ENCODE measurements at regions not wholly inside any gene's neighbourhood (a gene's known extent, or its start where the extent isn't known, plus 50 kb on each side); places are given as distances from the start of the nearest gene placed in this dataset.
"Not testable (repeated sequence)": the region's sequence is repeated elsewhere in the genome, so short reads cannot be mapped to it uniquely, and the experiment has no call there.

GRCh38 chr2:145909766-145910165 is 1389.8 kb upstream of the ZEB2 start:
- H3K9me3 ChIP-seq (ENCODE audit: low read depth, low read length) = no peaks in the 10 kb centered on the region
- no peak overlapping the region for H3K4me3 ChIP-seq (ENCODE audit: low read length)
- H3K4me1 ChIP-seq (ENCODE audit: insufficient read depth, low read length) = no peaks in the 10 kb centered on the region
- H3K27me3 ChIP-seq (ENCODE audit: insufficient read depth, low read length) = no peaks in the 10 kb centered on the region

- no peaks in the 10 kb centered on the region for H3K27me3 ChIP-seq (ENCODE audit: insufficient read depth, low read length)
- H3K9me3 ChIP-seq (ENCODE audit: low read depth, low read length) = no peaks in the 10 kb centered on the region
- no peaks in the 10 kb centered on the region for H3K4me1 ChIP-seq (ENCODE audit: insufficient read depth, low read length)
- no peak overlapping the region for H3K4me3 ChIP-seq (ENCODE audit: low read length)
Observed at GRCh38 chr2:145909175-145909755, 1389.3 kb upstream of the ZEB2 start.

- Histone ChIP-seq H3K4me1 (ENCODE audit: insufficient read depth, low read length) (no peaks in the 10 kb centered on the region), H3K27me3 (ENCODE audit: insufficient read depth, low read length) (no peaks in the 10 kb centered on the region), H3K4me3 (ENCODE audit: low read length) (no peak overlapping the region), H3K9me3 (ENCODE audit: low read depth, low read length) (no peaks in the 10 kb centered on the region)
Observed at GRCh38 chr2:145906354-145906753, 1386.4 kb upstream of the ZEB2 start.

- H3K4me3 ChIP-seq (ENCODE audit: low read length) = no peak overlapping the region
- H3K4me1 ChIP-seq (ENCODE audit: insufficient read depth, low read length) = no peaks in the 10 kb centered on the region
- no peaks in the 10 kb centered on the region for H3K27me3 ChIP-seq (ENCODE audit: insufficient read depth, low read length)
- no peaks in the 10 kb centered on the region for H3K9me3 ChIP-seq (ENCODE audit: low read depth, low read length)
Observed at GRCh38 chr2:145905371-145905770, 1385.5 kb upstream of the ZEB2 start.

DNA sequence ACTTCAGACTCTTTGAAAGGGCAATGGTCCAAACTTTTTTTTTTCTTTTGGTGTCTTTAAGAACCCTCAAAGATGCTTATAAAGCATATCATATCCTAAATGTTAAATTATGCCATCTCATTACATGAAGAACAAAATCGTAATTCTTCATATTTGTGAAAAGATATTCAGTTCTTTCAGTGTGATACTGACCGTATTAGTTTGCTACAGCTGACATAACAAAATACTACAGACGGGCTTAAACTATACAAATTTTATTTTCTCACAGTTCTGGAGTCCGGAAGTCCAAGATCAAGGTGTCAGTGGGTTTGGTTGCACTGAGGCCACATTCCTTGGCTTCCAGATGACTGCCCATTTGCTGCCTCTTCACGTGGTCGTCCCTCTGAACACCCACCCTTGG is 1377.2 kb upstream of the ZEB2 start:
- no peak overlapping the region for H3K4me3 ChIP-seq (ENCODE audit: low read length)
- no peaks in the 10 kb centered on the region for H3K27me3 ChIP-seq (ENCODE audit: insufficient read depth, low read length)
- H3K4me1 ChIP-seq (ENCODE audit: insufficient read depth, low read length) = no peaks in the 10 kb centered on the region
- H3K9me3 ChIP-seq (ENCODE audit: low read depth, low read length) = no peaks in the 10 kb centered on the region

DNA sequence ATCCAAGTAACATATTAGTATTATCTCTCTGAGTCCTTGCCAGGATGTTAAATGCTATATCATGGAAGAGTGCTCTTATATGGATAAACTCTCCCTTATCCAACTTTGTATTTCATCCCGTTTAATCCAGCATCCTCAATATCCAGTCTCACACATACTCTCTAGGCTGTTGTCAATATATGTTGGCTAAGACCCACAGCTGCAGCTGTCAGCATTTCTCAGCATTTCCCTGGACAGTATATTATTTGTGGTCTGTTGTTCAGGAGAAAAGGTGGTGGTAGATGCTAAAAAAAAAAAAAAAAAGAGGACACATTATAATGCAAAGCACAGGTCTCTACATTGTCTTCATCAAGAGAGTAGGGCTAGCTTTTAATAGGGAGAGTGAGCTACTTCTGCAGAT is 1368.0 kb upstream of the ZEB2 start:
- H3K4me1 ChIP-seq (ENCODE audit: insufficient read depth, low read length) = no peaks in the 10 kb centered on the region
- no peak overlapping the region for H3K4me3 ChIP-seq (ENCODE audit: low read length)
- H3K27me3 ChIP-seq (ENCODE audit: insufficient read depth, low read length) = no peaks in the 10 kb centered on the region
- H3K9me3 ChIP-seq (ENCODE audit: low read depth, low read length) = no peaks in the 10 kb centered on the region

GRCh38 chr2:145880997-145881396 is 1361.1 kb upstream of the ZEB2 start:
- H3K27me3 ChIP-seq (ENCODE audit: insufficient read depth, low read length); H3K4me1 ChIP-seq (ENCODE audit: insufficient read depth, low read length); H3K4me3 ChIP-seq (ENCODE audit: low read length); H3K9me3 ChIP-seq (ENCODE audit: low read depth, low read length): not testable (repeated sequence)

- Histone ChIP-seq H3K9me3 (ENCODE audit: low read depth, low read length) (no peaks in the 10 kb centered on the region), H3K27me3 (ENCODE audit: insufficient read depth, low read length) (no peaks in the 10 kb centered on the region), H3K4me3 (ENCODE audit: low read length) (no peak overlapping the region), H3K4me1 (ENCODE audit: insufficient read depth, low read length) (no peaks in the 10 kb centered on the region)
Observed at GRCh38 chr2:145875016-145875415, 1355.1 kb upstream of the ZEB2 start.

DNA sequence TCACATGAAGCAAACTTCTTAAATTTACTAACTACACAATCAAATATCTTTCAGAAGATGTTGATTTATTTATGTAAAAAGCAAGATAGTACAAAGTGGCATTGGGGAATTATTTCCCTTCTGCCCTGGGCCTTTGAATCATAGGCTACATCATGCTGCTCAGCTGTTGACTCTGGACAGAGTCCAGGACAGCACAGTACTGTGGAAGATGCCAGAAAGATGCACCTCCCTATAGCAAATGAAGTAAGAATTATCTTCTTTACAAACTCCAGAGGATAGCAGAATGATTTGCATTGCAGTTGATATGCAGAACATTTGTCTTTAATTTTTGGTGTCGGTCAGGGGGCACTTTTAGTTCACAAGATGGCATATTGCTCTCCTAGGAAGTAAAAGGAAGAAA is 1354.5 kb upstream of the ZEB2 start:
- no peak overlapping the region for H3K4me3 ChIP-seq (ENCODE audit: low read length)
- no peaks in the 10 kb centered on the region for H3K4me1 ChIP-seq (ENCODE audit: insufficient read depth, low read length)
- no peaks in the 10 kb centered on the region for H3K27me3 ChIP-seq (ENCODE audit: insufficient read depth, low read length)
- no peaks in the 10 kb centered on the region for H3K9me3 ChIP-seq (ENCODE audit: low read depth, low read length)

- H3K9me3 ChIP-seq (ENCODE audit: low read depth, low read length) = no peaks in the 10 kb centered on the region
- no peaks in the 10 kb centered on the region for H3K4me1 ChIP-seq (ENCODE audit: insufficient read depth, low read length)
Observed at GRCh38 chr2:145864501-145864900, 1344.6 kb upstream of the ZEB2 start.

DNA sequence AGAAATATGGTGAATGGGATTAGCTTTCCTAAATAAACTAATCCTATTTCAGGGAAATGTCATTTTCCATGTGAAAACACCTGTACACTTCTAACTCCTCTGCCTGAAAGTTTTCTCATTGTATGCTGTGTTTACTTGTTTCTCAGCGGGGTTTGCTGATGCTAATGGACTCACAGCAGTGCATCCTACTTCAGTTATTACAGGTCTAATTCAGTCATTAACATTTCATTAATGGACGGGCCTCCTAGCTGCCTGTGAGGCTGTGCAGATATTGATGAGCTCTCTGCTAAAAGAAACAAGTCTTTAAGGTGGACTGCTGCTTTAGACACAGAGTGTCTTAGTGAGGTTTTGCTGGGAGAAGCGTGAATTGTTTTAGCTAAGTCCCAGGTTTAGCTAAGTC is 1342.0 kb upstream of the ZEB2 start:
- Histone ChIP-seq H3K4me1 (ENCODE audit: insufficient read depth, low read length) (no peaks in the 10 kb centered on the region), H3K27me3 (ENCODE audit: insufficient read depth, low read length) (no peaks in the 10 kb centered on the region), H3K4me3 (ENCODE audit: low read length) (no peak overlapping the region), H3K9me3 (ENCODE audit: low read depth, low read length) (no peaks in the 10 kb centered on the region)

More at GRCh38 chr2:145864501-145864900, 1344.6 kb upstream of the ZEB2 start:
- Histone ChIP-seq H3K27me3 (ENCODE audit: insufficient read depth, low read length) (no peaks in the 10 kb centered on the region), H3K4me3 (ENCODE audit: low read length) (no peak overlapping the region)

DNA sequence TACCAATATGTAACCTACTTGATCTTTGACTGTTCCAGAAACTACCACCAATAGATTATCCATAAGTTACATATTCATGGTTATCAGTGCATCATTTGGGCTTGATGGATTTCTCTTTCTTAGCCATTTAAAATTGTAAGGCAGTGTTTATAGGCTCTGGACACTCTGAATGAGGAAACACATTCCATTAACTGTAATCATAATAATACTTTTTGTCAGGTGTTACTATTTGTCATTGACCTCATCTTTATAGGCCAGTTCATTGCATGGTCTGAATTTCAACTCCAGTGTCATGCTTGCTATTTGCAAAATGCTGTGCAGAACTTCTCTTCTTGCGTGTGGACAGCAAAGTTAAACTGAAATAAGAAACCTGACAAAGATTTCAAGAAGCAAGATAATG is 1340.2 kb upstream of the ZEB2 start:
- Histone ChIP-seq H3K9me3 (ENCODE audit: low read depth, low read length) (no peaks in the 10 kb centered on the region), H3K4me3 (ENCODE audit: low read length) (no peak overlapping the region), H3K27me3 (ENCODE audit: insufficient read depth, low read length) (no peaks in the 10 kb centered on the region), H3K4me1 (ENCODE audit: insufficient read depth, low read length) (no peaks in the 10 kb centered on the region)

DNA sequence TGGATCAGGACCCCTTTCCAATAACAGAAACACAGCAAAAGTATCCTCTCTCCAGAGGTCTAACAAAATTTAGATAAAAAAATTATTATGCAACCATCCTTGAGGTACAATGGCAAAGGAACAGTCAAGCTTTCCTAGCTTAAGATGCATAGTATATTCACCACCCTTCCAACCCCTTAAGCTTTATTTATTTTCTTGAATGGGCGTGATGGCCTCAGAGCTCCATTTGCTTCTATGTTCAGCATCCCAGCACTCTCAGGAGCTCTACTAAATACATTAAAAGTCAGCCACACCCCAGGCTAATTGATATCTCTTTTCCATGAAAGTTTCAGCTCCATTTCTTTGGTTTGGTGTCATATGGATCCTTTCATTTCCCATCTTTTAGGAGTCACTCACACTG is 1335.2 kb upstream of the ZEB2 start:
- no peak overlapping the region for H3K4me3 ChIP-seq (ENCODE audit: low read length)
- H3K4me1 ChIP-seq (ENCODE audit: insufficient read depth, low read length) = no peaks in the 10 kb centered on the region
- no peaks in the 10 kb centered on the region for H3K27me3 ChIP-seq (ENCODE audit: insufficient read depth, low read length)
- no peaks in the 10 kb centered on the region for H3K9me3 ChIP-seq (ENCODE audit: low read depth, low read length)

DNA sequence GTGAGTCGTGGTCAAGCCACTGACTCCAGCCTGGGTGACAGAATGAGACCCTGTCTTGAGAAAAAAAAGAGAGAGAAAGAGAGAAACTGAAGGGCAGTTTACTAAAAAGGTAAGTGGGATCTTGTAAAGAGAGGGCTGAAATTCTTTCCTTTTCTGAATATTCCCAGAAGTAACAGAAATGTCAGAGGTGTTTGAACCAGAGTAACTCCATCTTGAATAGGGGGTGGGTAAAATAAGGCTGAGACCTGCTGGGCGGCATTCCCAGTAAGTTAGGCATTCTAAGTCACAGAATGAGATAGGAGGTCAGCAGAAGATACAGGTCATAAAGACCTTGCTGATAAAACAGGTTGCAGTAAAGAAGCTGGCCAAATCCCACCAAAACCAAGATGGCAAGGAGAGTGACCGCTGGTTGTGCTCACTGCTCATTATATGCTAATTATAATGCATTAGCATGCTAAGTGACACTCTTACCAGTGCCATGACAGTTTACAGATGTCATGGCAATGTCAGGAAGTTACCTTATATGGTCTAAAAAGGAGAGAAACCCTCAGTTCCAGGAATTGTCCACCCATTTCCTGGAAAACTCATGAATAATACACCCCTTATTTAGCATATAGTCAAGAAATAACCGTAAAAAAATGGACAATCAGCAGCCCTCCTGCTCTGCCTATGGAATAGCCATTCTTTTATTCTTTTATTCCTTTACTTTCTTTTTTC is 1334.3 kb upstream of the ZEB2 start:
- Histone ChIP-seq H3K27me3 (ENCODE audit: insufficient read depth, low read length) (no peaks in the 10 kb centered on the region), H3K4me3 (ENCODE audit: low read length) (no peak overlapping the region), H3K9me3 (ENCODE audit: low read depth, low read length) (no peaks in the 10 kb centered on the region), H3K4me1 (ENCODE audit: insufficient read depth, low read length) (no peaks in the 10 kb centered on the region)

- no peaks in the 10 kb centered on the region for H3K27me3 ChIP-seq (ENCODE audit: insufficient read depth, low read length)
- H3K9me3 ChIP-seq (ENCODE audit: low read depth, low read length) = no peaks in the 10 kb centered on the region
Observed at GRCh38 chr2:145851730-145852129, 1331.8 kb upstream of the ZEB2 start.

GRCh38 chr2:145849466-145849865 is 1329.5 kb upstream of the ZEB2 start:
- Histone ChIP-seq H3K9me3 (ENCODE audit: low read depth, low read length) (no peaks in the 10 kb centered on the region), H3K4me3 (ENCODE audit: low read length) (no peak overlapping the region)

More at GRCh38 chr2:145851730-145852129, 1331.8 kb upstream of the ZEB2 start:
- Histone ChIP-seq H3K4me3 (ENCODE audit: low read length) (no peak overlapping the region), H3K4me1 (ENCODE audit: insufficient read depth, low read length) (no peaks in the 10 kb centered on the region)

More at GRCh38 chr2:145849466-145849865, 1329.5 kb upstream of the ZEB2 start:
- H3K27me3 ChIP-seq (ENCODE audit: insufficient read depth, low read length) = no peaks in the 10 kb centered on the region
- H3K4me1 ChIP-seq (ENCODE audit: insufficient read depth, low read length) = no peaks in the 10 kb centered on the region

Measured in mononuclear cell (primary cell).